HG03442 (cell line): ENCODE measurements at regions not wholly inside any gene's neighbourhood (a gene's known extent, or its start where the extent isn't known, plus 50 kb on each side); places are given as distances from the start of the nearest gene placed in this dataset.
"Not testable (repeated sequence)": the region's sequence is repeated elsewhere in the genome, so short reads cannot be mapped to it uniquely, and the experiment has no call there.

Source experiments
- ATAC-seq: cut with Tn5 transposase; IDR thresholded peaks from one replicate; pipeline ENCODE4 v1.9.1; 2021; ENCODE audit warnings: mild to moderate bottlenecking, moderate library complexity; ENCODE audit not compliant: unreplicated experiment

DNA sequence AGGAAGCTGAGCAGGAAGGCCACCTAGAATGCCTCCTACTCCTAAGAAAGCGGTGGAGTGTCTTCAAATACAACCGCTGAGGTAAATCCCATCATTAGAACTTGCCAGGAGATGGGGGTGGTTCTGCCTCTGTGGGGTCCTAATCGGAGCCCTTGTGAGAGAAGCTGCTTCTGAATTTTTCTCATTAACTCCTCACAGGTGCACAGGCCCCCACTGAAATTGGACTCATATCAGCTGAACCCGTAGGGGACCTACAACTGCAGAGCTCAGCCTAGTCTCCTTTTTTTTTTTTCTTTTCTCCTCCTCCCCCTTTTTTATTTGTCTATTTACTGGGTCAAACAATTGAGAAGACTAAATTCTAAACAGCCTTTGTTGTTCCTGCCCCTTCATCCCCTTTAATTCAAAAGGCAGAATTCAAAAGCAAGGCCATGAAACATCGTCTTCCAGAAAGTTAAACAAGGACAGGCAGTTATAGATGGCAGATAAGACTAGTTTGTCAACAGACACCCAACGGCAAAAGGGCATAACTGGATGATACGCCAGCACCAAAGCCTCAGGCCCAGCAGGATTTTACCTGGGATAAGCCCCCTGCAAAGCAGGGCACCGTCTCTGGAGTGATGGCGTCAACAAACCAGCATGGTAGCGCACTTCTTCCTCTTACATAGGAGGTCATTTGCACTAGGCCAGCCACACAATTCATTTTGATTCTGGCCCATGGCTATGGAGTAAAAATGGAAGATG, 213.7 kb upstream of the HES1 start:
- ATAC-seq, result no peak

- ATAC-seq, result not testable (repeated sequence)
Measured at GRCh38 chr3:193923958-193924357, 212.0 kb upstream of the HES1 start.

GRCh38 chr3:193926071-193926470, 209.9 kb upstream of the HES1 start:
- not testable (repeated sequence) for ATAC-seq

- not testable (repeated sequence) for ATAC-seq
Measured at GRCh38 chr3:193927413-193928206, 208.3 kb upstream of the HES1 start.

- no peak for ATAC-seq
Measured at GRCh38 chr3:193928354-193929209, 207.4 kb upstream of the HES1 start.

GRCh38 chr3:193929373-193929772, 206.6 kb upstream of the HES1 start:
- ATAC-seq, result no peak

- no peak for ATAC-seq
Measured at GRCh38 chr3:193929921-193930646, 205.9 kb upstream of the HES1 start.

- no peak for ATAC-seq
Measured at GRCh38 chr3:193932136-193932535, 203.8 kb upstream of the HES1 start.

- ATAC-seq, result no peak
Measured at GRCh38 chr3:193932576-193932975, 203.4 kb upstream of the HES1 start.

DNA sequence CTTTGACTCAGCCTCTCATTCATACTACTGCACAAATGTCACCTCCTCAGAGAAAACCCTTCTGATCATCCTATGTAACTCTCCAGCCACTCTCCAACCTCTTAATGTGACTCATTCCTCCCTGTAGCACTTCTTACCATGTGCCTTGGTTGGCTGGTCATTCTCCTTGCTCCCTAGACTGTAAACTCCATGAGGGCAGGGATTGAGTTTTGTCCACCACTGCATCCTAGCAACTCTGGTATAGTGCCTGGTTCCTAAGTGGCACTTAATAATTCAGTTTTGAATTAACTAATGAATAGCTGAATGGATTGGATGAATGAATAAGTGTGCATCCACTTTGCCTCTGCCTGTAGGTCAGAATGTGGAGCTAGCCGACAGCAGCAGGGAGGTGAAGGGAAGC, 202.5 kb upstream of the HES1 start:
- ATAC-seq, result no peak

DNA sequence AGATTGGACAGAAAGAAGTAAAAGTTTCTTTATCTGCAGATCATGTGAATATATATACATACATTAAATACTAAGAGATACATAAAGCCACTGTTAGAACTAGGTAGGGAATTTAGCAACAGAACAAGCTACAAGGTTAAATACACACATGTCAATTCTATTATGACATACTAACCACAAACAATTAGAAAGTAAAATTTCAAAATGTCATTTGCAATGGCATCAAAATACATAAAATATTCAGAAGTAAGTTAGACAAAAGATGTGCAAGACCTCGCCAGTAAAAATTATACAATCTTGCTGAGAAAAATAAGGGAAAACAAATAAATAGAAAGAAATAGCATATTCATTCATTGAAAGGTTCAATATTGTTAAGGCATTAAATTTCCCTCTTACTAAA, 200.0 kb upstream of the HES1 start:
- no peak for ATAC-seq

DNA sequence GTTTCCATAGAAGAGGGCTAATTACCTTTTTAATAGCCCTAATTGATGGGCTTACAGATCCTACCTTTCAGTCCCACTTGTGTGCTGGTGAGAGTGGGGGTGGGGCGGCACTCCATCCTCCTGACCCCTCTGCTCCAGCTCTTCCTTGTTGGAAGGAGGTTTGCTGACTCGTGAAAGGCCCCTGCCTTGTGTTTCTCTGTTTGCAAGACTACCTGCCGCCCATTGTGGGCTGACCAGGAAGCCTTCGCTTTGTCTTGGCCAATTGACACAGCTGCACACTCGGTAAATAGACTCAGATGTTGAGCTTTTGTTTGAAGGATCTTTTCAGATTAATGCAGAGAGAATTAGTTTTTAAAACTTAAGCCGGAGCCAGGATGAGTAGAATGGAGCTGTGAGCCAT, 197.3 kb upstream of the HES1 start:
- ATAC-seq, result no peak

DNA sequence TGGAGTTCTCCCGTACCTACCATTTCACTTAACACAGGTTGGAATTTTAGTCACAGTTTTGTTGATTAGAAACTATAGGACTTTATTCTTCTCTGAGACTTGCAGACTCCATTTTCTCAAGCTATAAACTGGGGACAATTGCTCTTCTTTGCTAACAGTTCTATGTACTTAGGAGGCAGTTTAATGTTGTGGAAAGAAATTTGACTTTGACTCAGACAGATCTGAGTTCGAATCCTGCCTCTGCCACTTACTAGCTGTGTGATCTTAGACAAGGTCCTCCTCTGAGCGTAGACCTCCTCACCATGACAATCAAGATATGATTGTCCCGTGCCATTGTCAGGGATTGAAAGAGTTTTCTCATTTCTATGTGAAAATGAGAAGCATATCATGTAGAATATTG, 196.4 kb upstream of the HES1 start:
- no peak for ATAC-seq

GRCh38 chr3:193940526-193940925, 195.4 kb upstream of the HES1 start:
- ATAC-seq, result no peak

- ATAC-seq, result no peak
Measured at GRCh38 chr3:193941486-193941885, 194.5 kb upstream of the HES1 start.

DNA sequence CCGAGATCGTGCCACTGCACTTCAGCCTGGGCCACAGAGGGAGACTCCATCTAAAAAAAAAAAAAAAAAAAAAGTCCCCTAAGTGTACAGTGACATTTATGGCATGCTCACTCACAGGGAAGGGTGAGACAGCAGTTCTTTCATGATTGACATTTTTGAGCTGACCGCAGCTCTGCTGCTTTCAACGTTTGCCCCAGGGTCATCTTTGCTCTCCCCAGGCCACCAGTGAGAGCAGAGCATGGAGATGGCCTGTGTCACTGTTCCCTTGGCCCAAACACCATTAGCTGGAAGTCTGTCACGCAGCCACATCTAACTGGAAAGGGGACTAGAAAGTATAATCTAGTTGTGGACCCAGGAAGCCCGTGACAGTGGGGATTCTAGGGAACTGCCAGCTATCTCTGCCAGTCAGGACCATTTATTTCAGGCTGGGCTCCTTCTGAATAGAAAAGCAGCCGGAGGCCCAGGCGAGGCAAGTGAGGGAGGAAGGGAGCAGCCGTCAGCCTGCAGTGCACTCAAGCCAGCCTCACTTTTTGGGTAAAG, 193.4 kb upstream of the HES1 start:
- no peak for ATAC-seq

DNA sequence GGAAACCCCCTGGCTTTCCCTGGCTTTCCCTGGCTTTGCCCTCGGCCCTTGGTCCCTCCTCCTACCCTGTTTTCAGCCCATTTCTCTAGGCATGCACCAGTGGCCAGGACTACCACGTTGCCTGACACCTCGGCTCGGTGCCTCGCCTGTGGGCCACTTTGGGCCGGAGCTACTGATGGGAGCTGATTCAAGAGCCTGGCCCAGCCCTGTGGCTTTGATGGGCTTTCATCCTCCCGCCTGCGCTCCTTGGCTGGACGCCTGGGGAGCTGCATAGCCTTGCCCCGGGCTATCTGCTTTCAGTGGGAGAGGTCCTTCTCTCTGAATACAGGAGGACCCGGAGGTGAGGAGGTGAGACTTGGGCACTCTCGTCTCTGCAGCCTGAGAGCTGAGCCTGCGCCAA, 192.7 kb upstream of the HES1 start:
- no peak for ATAC-seq

DNA sequence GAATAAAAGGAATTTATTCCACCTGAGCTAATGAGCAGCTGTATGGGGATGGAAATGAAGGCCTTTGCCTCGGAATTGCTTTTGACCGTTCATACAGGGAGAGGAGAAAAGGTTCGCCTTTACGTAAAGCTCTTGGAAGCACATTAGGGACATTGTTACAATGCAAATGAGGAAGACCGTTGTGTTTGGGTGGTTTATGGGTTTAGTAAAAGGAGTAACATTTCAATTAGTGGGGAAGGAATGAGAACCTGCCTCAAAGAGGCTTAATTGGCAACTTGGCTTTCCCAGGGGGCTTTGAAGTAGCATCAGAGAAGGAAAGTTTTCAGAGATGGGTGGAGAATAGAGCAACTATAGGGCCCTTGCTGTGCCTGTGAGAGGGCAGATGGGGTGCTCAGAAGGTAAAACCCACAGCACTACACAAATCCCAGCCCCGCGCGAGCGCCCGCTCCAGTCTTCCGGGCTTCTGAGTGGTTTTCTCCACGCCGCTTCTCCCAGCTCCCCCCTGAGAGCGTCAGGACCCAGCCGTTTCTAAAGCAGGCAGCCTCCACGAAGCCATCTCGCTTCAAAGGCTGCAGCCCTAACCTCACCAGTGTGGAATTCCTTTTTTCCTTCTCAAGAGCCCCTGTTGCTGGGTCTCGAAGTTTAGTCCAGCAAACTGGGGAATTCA, 192.0 kb upstream of the HES1 start:
- ATAC-seq, result no peak

DNA sequence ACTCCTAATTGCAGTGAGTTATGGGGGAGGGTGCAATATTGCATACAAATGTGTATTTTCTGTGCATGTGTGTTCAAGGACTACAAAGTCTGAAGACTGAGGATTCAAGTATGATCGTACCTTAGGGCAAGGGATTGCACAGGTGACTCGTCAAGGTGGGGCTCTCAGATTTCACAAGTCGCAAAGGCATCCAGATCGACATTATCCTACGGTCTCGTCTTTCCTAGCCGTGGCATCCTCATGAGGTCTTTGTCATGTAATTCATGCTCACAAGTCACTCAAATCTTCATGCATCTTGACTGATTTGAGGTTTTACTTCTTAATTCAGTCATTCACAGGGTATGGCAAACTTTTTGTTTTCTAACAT, 191.4 kb upstream of the HES1 start:
- ATAC-seq, result no peak

- no peak for ATAC-seq
Measured at GRCh38 chr3:193945143-193945542, 190.8 kb upstream of the HES1 start.
